ENCODE measurements at regions not wholly inside any gene's neighbourhood (a gene's known extent, or its start where the extent isn't known, plus 50 kb on each side); places are given as distances from the start of the nearest gene placed in this dataset.

DNA sequence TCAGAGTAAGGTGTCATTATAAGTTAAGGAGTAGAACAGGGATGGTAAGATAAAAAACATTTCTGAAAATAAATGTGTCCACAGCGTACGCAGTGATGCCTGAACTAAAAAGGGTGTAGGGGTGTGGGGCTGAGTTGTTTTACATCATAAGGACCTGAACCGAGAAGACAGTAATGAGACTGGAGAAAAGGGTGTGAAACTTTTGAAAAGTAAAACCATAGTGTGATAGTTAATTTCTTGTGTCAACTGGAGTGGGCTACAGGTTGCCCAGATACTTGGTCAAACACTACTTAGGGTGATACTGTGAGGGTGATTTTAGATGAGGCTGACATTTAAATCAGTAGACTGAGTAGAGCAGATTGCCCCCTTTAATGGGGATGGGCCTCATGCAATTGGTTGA lies 169.0 kb upstream of the PRPS1L1 start:
- TF ChIP-seq, protein P1, sequence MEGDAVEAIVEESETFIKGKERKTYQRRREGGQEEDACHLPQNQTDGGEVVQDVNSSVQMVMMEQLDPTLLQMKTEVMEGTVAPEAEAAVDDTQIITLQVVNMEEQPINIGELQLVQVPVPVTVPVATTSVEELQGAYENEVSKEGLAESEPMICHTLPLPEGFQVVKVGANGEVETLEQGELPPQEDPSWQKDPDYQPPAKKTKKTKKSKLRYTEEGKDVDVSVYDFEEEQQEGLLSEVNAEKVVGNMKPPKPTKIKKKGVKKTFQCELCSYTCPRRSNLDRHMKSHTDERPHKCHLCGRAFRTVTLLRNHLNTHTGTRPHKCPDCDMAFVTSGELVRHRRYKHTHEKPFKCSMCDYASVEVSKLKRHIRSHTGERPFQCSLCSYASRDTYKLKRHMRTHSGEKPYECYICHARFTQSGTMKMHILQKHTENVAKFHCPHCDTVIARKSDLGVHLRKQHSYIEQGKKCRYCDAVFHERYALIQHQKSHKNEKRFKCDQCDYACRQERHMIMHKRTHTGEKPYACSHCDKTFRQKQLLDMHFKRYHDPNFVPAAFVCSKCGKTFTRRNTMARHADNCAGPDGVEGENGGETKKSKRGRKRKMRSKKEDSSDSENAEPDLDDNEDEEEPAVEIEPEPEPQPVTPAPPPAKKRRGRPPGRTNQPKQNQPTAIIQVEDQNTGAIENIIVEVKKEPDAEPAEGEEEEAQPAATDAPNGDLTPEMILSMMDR (conservative IDR thresholded peaks at IDR 0.05 in 1 of 2, IDR thresholded peaks at IDR 0.05 in 1 of 2; ENCODE audit: extremely low read depth in 1 of 2, insufficient read depth in 1 of 2, low read depth in 1 of 2, low read length in 2 of 2), result no peak
- no peak for TF ChIP-seq EZH2 (IDR thresholded peaks at IDR 0.05; ENCODE audit: borderline replicate concordance, low read length)
